ENCODE measurements at regions not wholly inside any gene's neighbourhood (a gene's known extent, or its start where the extent isn't known, plus 50 kb on each side); places are given as distances from the start of the nearest gene placed in this dataset.
A peak's percentile ranks its signal among the peaks of the same experiment; 100 is the strongest.

DNA sequence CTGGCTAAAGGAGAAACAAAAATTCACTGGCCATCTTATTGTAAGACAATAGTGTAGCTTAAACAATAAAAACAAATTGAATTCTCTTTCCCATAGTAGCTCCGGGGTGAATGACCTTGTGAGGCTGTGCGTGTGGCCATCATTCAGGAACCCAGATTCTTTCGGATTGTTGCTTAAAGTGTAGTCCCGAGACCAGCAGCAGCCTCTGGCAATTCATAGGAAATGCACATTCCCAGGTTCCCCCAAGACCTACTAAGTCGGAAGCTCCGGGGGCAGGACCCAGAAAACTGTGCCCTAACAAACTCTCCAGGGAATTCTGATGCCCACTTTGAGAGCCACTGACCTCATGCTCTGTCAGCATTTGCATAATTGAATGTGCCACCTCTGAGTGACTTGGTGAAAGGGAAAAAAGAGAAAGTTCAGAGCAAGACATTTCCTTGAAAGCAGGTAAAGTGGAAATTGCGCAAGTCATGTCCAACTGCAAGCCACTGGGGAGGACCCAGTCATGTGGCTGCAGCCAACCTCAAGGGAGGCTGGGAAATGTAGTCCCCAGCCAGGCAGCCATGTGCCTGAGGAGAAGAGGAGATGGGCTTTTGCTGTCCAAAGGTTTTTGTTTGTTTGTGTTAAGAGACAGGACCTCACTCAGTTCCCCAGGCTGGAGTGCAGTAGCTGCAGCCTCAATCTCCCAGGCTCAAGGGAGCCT lies 50.7 kb upstream of the PNMA8B start:
- no peaks in the 10 kb centered on the region for H3K4me1 ChIP-seq (ENCODE audit: low read depth)
- TF ChIP-seq, protein P1, sequence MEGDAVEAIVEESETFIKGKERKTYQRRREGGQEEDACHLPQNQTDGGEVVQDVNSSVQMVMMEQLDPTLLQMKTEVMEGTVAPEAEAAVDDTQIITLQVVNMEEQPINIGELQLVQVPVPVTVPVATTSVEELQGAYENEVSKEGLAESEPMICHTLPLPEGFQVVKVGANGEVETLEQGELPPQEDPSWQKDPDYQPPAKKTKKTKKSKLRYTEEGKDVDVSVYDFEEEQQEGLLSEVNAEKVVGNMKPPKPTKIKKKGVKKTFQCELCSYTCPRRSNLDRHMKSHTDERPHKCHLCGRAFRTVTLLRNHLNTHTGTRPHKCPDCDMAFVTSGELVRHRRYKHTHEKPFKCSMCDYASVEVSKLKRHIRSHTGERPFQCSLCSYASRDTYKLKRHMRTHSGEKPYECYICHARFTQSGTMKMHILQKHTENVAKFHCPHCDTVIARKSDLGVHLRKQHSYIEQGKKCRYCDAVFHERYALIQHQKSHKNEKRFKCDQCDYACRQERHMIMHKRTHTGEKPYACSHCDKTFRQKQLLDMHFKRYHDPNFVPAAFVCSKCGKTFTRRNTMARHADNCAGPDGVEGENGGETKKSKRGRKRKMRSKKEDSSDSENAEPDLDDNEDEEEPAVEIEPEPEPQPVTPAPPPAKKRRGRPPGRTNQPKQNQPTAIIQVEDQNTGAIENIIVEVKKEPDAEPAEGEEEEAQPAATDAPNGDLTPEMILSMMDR (IDR thresholded peaks at IDR 0.05): no peak
- H3K4me3 ChIP-seq: no peak overlapping the region
- ATAC-seq: peak; percentile 95
- H3K9me3 ChIP-seq: peaks cover 6% of the 10 kb centered on the region
- H3K36me3 ChIP-seq (ENCODE audit: low read depth): no peaks in the 10 kb centered on the region
- intact Hi-C loops (cut with DNase I, micrococcal nuclease): no loop called here
- peak in 2 of 3 donors; percentile 60 to 63 for DNase-seq

DNA sequence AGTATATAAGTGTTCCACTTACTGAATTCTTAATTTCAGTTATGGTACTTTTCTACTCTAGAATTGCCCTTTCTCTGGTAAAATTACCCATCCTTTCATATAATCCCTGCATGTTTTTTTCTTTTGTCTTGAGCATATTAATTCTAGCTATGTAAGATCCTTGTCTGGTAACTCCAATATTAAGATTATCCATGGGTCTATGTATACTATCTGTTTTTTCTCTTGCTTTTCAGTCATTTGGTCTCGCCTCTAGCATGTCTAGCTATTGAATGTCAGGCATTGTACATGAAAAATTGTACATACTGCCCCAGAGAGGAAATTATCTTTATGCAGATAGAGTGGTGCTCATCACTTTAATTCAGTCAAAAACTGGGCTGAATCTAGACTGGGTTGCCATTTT lies 50.4 kb upstream of the CALM3 start:
- intact Hi-C loops (cut with DNase I, micrococcal nuclease): no loop called here
- Histone ChIP-seq H3K4me1 (ENCODE audit: low read depth) (no peaks in the 10 kb centered on the region), H3K36me3 (ENCODE audit: low read depth) (no peaks in the 10 kb centered on the region), H3K9me3 (peaks cover 6% of the 10 kb centered on the region), H3K4me3 (no peak overlapping the region)
- TF ChIP-seq, protein P1 (IDR thresholded peaks at IDR 0.05): no peak
- DNase-seq (no peak), ATAC-seq (no peak)

DNA sequence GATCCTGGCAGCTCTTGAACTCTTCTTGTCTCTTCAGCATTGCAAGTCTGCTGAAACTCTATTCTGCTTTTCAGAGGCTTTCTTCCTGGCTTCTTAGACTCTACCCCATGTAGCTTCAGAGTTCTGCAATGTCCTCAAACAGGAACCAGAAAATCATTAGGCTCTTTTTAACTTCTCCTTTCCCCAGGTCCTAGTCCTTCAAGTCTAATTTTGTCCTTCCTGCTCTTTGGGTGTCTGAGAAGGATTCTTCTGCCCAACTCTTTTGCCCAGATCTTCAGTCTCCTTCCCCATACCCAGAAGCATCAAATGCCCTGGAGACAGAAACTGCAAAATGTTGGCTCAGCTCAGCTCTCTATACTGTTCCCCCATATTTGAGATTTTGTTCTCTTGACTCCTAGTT lies 50.0 kb upstream of the CALM3 start:
- Histone ChIP-seq H3K9me3 (peaks cover 6% of the 10 kb centered on the region), H3K36me3 (ENCODE audit: low read depth) (no peaks in the 10 kb centered on the region), H3K4me1 (ENCODE audit: low read depth) (no peaks in the 10 kb centered on the region), H3K4me3 (no peak overlapping the region)
- TF ChIP-seq, protein P1 (IDR thresholded peaks at IDR 0.05): no peak
- ATAC-seq (no peak), DNase-seq (no peak)
- intact Hi-C loops (cut with DNase I, micrococcal nuclease): no loop called here

Measured in mucosa of descending colon (tissue), 3 donors.